HepG2 (cell line): ENCODE measurements at regions not wholly inside any gene's neighbourhood (a gene's known extent, or its start where the extent isn't known, plus 50 kb on each side); places are given as distances from the start of the nearest gene placed in this dataset.
A peak's percentile ranks its signal among the peaks of the same experiment; 100 is the strongest.

ENCODE experiments used
- DMTF1 ChIP-seq: sonication (generic); formaldehyde crosslinking; IDR thresholded peaks from 2 replicates; pipeline ENCODE4 v1.4.0; 2020; ENCODE audit warnings: mild to moderate bottlenecking, missing genetic modification reagents
- EHMT2 ChIP-seq: fragments of 200-600 bp; sonication (generic); IDR thresholded peaks from 2 replicates; pipeline ENCODE4 v1.7.0; 2017; ENCODE audit warnings: antibody characterized with exemption, low read depth, low read length, borderline replicate concordance
- EP300 ChIP-seq, 3 experiments: sonication (generic) in 1 of 3; formaldehyde crosslinking in 1 of 3; IDR thresholded peaks; 2 replicates each; pipeline versions ENCODE4 v1.5.1 to v1.6.1; 2011 to 2020; ENCODE audit warnings: low read depth in 2 of 3, low read length in 2 of 3, borderline replicate concordance in 1 of 3, improper control_type of control experiment in 1 of 3, mild to moderate bottlenecking in 1 of 3, missing genetic modification reagents in 1 of 3, moderate library complexity in 1 of 3
- FOXO4 ChIP-seq: sonication (generic); formaldehyde crosslinking; conservative IDR thresholded peaks from 2 replicates; pipeline ENCODE4 v1.8.1; 2023; ENCODE audit warnings: missing genetic modification reagents
- HNRNPUL1 ChIP-seq: fragments of 200-400 bp; formaldehyde crosslinking; IDR thresholded peaks from 2 replicates; pipeline ENCODE4 v1.6.1; 2017; ENCODE audit warnings: low read depth, mild to moderate bottlenecking, low read length, moderate library complexity
- JUN ChIP-seq: sonication (generic); formaldehyde crosslinking; IDR thresholded peaks from 2 replicates; pipeline ENCODE4 v1.4.0; 2020; ENCODE audit warnings: mild to moderate bottlenecking, missing genetic modification reagents
- KDM1A ChIP-seq: IDR thresholded peaks from 2 replicates; pipeline ENCODE4 v1.6.1; 2016; ENCODE audit warnings: missing compliant biosample characterization
- SAFB2 ChIP-seq: sonication (generic); formaldehyde crosslinking; IDR thresholded peaks from 2 replicates; pipeline ENCODE4 v1.5.1; 2020; ENCODE audit warnings: missing genetic modification reagents, low read depth, mild to moderate bottlenecking, borderline replicate concordance
- SNAPC4 ChIP-seq: sonication (generic); formaldehyde crosslinking; IDR thresholded peaks from 2 replicates; pipeline ENCODE4 v1.4.0; 2020; ENCODE audit warnings: mild to moderate bottlenecking, missing genetic modification reagents
- SRSF1 ChIP-seq: fragments of 200-400 bp; formaldehyde crosslinking; optimal IDR thresholded peaks from 2 replicates; pipeline ENCODE3; 2017; ENCODE audit warnings: mild to moderate bottlenecking, low read depth, low read length, moderate library complexity
- TFAP4 ChIP-seq: sonication (generic); IDR thresholded peaks from 2 replicates; pipeline ENCODE4 v1.6.1; 2016; ENCODE audit warnings: low read depth, borderline replicate concordance
- YEATS2 ChIP-seq: sonication (generic); formaldehyde crosslinking; IDR thresholded peaks from 2 replicates; pipeline ENCODE4 v1.4.0; 2020; ENCODE audit warnings: missing genetic modification reagents, borderline replicate concordance
- ZBTB3 ChIP-seq: sonication (generic); formaldehyde crosslinking; IDR thresholded peaks from 2 replicates; pipeline ENCODE4 v1.4.0; 2020; ENCODE audit warnings: low read depth, mild to moderate bottlenecking, moderate library complexity, missing genetic modification reagents, borderline replicate concordance
- ZFAT ChIP-seq: sonication (generic); formaldehyde crosslinking; conservative IDR thresholded peaks from 2 replicates; pipeline ENCODE4 v1.8.1; 2023; ENCODE audit warnings: missing genetic modification reagents, inconsistent platforms
- ZNF136 ChIP-seq: sonication (generic); formaldehyde crosslinking; IDR thresholded peaks from 2 replicates; pipeline ENCODE4 v1.8.1; 2022; ENCODE audit warnings: low read depth, mild to moderate bottlenecking, moderate library complexity, missing genetic modification reagents
- ZNF260 ChIP-seq: sonication (generic); formaldehyde crosslinking; IDR thresholded peaks from 2 replicates; pipeline ENCODE4 v1.4.0; 2020; ENCODE audit warnings: missing genetic modification reagents, low read depth, mild to moderate bottlenecking, borderline replicate concordance
- ZNF333 ChIP-seq: sonication (generic); formaldehyde crosslinking; IDR thresholded peaks from 2 replicates; pipeline ENCODE4 v1.4.0; 2020; ENCODE audit warnings: mild to moderate bottlenecking, missing genetic modification reagents, borderline replicate concordance
- ZNF747 ChIP-seq: sonication (generic); formaldehyde crosslinking; IDR thresholded peaks from 2 replicates; pipeline ENCODE4 v1.8.1; 2023; ENCODE audit warnings: missing genetic modification reagents, mild to moderate bottlenecking, borderline replicate concordance

- peak; percentile 85 for TF ChIP-seq KDM1A (CRISPR knock-in tag)
- no peak for TF ChIP-seq ZNF260 (CRISPR knock-in tag)
- TF ChIP-seq FOXO4 (CRISPR knock-in tag): no peak
- no peak for TF ChIP-seq JUN
- TF ChIP-seq SNAPC4 (CRISPR knock-in tag): no peak
- no peak for TF ChIP-seq ZFAT (CRISPR knock-in tag)
- 0 out of 2 replicates have a peak, but pooled peaks have one; percentile 3 for TF ChIP-seq TFAP4
- no peak for TF ChIP-seq EP300 (IDR thresholded peaks at IDR 0.05; ENCODE audit: low read depth in 2 of 2, low read length in 2 of 2)
- no peak for TF ChIP-seq EP300 (CRISPR knock-in tag; IDR thresholded peaks at IDR 0.05; ENCODE audit: borderline replicate concordance)
- TF ChIP-seq DMTF1: no peak
- no peak for TF ChIP-seq ZNF136 (CRISPR knock-in tag)
- no peak for TF ChIP-seq ZBTB3
- no peak for TF ChIP-seq ZNF747 (CRISPR knock-in tag)
- TF ChIP-seq HNRNPUL1: no peak
- no peak for TF ChIP-seq SRSF1
- TF ChIP-seq ZNF333 (CRISPR knock-in tag): no peak
- no peak for TF ChIP-seq SAFB2 (CRISPR knock-in tag)
- no peak for TF ChIP-seq YEATS2 (CRISPR knock-in tag)
- TF ChIP-seq EHMT2: no peak
These were observed 97.4 kb upstream of the ID2 start (continued) for GRCh38 chr2:8584174-8585066.
